ENCODE measurements at regions not wholly inside any gene's neighbourhood (a gene's known extent, or its start where the extent isn't known, plus 50 kb on each side); places are given as distances from the start of the nearest gene placed in this dataset.
"Not testable (repeated sequence)": the region's sequence is repeated elsewhere in the genome, so short reads cannot be mapped to it uniquely, and the experiment has no call there.

GRCh38 chr6:126210398-126211075 is 129.4 kb upstream of the CENPW start:
- H3K4me3 ChIP-seq (ENCODE audit: low read length) = no peak overlapping the region
- H3K27me3 ChIP-seq (replicated peaks; ENCODE audit: insufficient read depth, low read length) = no peaks in the 10 kb centered on the region

DNA sequence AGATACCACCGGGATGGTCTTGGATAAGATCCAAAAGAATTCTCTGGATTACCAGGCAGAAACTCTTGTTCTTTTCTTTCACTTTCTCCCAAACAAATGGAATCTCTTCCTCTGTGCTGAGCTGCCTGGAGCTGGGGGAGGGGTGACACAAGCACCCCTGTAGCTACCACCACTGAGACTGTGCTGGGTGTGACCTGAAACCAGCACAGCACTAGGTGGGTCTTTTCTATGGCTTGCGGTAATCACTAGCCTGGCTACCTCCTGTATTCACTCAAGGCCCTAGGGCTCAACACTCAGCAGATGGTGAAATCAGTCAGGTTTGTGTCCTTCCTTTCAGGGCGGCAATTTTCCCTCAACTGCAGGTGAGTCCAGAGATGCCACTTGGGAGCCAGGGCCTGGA is 122.4 kb upstream of the CENPW start:
- H3K4me1 ChIP-seq (ENCODE audit: low read length) = no peaks in the 10 kb centered on the region
- no peaks in the 10 kb centered on the region for H3F3A ChIP-seq (ENCODE audit: insufficient read depth, low read length)
- no peaks in the 10 kb centered on the region for H3K36me3 ChIP-seq (replicated peaks; ENCODE audit: insufficient read depth, low read length)
- DNase-seq = no peak
- no peaks in the 10 kb centered on the region for H3K9me3 ChIP-seq (replicated peaks; ENCODE audit: insufficient read depth, low read length)
- no peaks in the 10 kb centered on the region for H3K27me3 ChIP-seq (replicated peaks; ENCODE audit: insufficient read depth, low read length)
- H3K4me3 ChIP-seq (ENCODE audit: low read length) = no peak overlapping the region
- H3K4me2 ChIP-seq (ENCODE audit: low read depth, low read length) = no peak overlapping the region
- no peaks in the 10 kb centered on the region for H4K20me1 ChIP-seq (ENCODE audit: insufficient read depth, low read length)
- no peak overlapping the region for H3K27ac ChIP-seq (ENCODE audit: low read length)
- H3K9me2 ChIP-seq (replicated peaks; ENCODE audit: insufficient read depth, low read length) = no peaks in the 10 kb centered on the region
- H2AFZ ChIP-seq (ENCODE audit: low read length) = no peak overlapping the region
- TF ChIP-seq, protein P1, sequence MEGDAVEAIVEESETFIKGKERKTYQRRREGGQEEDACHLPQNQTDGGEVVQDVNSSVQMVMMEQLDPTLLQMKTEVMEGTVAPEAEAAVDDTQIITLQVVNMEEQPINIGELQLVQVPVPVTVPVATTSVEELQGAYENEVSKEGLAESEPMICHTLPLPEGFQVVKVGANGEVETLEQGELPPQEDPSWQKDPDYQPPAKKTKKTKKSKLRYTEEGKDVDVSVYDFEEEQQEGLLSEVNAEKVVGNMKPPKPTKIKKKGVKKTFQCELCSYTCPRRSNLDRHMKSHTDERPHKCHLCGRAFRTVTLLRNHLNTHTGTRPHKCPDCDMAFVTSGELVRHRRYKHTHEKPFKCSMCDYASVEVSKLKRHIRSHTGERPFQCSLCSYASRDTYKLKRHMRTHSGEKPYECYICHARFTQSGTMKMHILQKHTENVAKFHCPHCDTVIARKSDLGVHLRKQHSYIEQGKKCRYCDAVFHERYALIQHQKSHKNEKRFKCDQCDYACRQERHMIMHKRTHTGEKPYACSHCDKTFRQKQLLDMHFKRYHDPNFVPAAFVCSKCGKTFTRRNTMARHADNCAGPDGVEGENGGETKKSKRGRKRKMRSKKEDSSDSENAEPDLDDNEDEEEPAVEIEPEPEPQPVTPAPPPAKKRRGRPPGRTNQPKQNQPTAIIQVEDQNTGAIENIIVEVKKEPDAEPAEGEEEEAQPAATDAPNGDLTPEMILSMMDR (IDR thresholded peaks at IDR 0.05; ENCODE audit: low read length) = no peak
- no peak for TF ChIP-seq EZH2phosphoT487 (IDR thresholded peaks at IDR 0.05; ENCODE audit: low read length)
- no peak for TF ChIP-seq EZH2 (optimal IDR thresholded peaks at IDR 0.05; ENCODE audit: low read depth, low read length)
- H3K9ac ChIP-seq (ENCODE audit: low read length) = no peak overlapping the region
- no peaks in the 10 kb centered on the region for H3K79me2 ChIP-seq (ENCODE audit: low read length)

More at GRCh38 chr6:126210398-126211075, 129.4 kb upstream of the CENPW start:
- H3K79me2 ChIP-seq (ENCODE audit: low read length) = no peaks in the 10 kb centered on the region
- no peak overlapping the region for H3K27ac ChIP-seq (ENCODE audit: low read length)
- no peaks in the 10 kb centered on the region for H3K9me2 ChIP-seq (replicated peaks; ENCODE audit: insufficient read depth, low read length)
- TF ChIP-seq EZH2 (optimal IDR thresholded peaks at IDR 0.05; ENCODE audit: low read depth, low read length) (no peak), EZH2phosphoT487 (IDR thresholded peaks at IDR 0.05; ENCODE audit: low read length) (no peak)
- TF ChIP-seq, protein P1 (IDR thresholded peaks at IDR 0.05; ENCODE audit: low read length) = no peak
- H3K36me3 ChIP-seq (replicated peaks; ENCODE audit: insufficient read depth, low read length) = no peaks in the 10 kb centered on the region
- no peaks in the 10 kb centered on the region for H3K4me1 ChIP-seq (ENCODE audit: low read length)
- DNase-seq = no peak
- no peaks in the 10 kb centered on the region for H4K20me1 ChIP-seq (ENCODE audit: insufficient read depth, low read length)
- H3F3A ChIP-seq (ENCODE audit: insufficient read depth, low read length) = no peaks in the 10 kb centered on the region
- no peaks in the 10 kb centered on the region for H3K9me3 ChIP-seq (replicated peaks; ENCODE audit: insufficient read depth, low read length)
- no peak overlapping the region for H3K9ac ChIP-seq (ENCODE audit: low read length)
- no peak overlapping the region for H3K4me2 ChIP-seq (ENCODE audit: low read depth, low read length)
- H2AFZ ChIP-seq (ENCODE audit: low read length) = no peak overlapping the region

DNA sequence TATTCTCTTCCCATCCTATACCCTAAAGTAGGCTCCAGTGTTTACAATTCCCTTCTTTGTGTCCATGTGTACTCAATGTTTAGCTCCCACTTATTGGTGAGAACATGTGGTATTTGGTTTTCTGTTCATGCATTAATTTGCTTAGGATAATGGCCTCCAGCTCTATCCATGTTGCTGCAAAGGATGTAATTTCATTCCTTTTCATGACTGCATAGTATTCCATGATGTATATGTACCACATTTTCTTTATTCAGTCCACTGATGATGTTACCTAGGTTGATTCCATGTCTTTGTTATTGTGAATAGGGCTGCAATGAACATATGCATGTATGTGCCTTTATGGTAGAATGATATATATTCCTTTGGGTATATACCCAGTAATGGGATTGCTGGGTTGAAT is 119.0 kb upstream of the CENPW start:
- not testable (repeated sequence) for H3K4me1 ChIP-seq (ENCODE audit: low read length); DNase-seq; H3K27ac ChIP-seq (ENCODE audit: low read length); H4K20me1 ChIP-seq (ENCODE audit: insufficient read depth, low read length); H3K4me3 ChIP-seq (ENCODE audit: low read length); H3K9me2 ChIP-seq (replicated peaks; ENCODE audit: insufficient read depth, low read length); H3F3A ChIP-seq (ENCODE audit: insufficient read depth, low read length); H3K79me2 ChIP-seq (ENCODE audit: low read length); H3K36me3 ChIP-seq (replicated peaks; ENCODE audit: insufficient read depth, low read length); H3K27me3 ChIP-seq (replicated peaks; ENCODE audit: insufficient read depth, low read length); H3K4me2 ChIP-seq (ENCODE audit: low read depth, low read length); H3K9me3 ChIP-seq (replicated peaks; ENCODE audit: insufficient read depth, low read length); H3K9ac ChIP-seq (ENCODE audit: low read length); H2AFZ ChIP-seq (ENCODE audit: low read length)
